ENCODE measurements at regions not wholly inside any gene's neighbourhood (a gene's known extent, or its start where the extent isn't known, plus 50 kb on each side); places are given as distances from the start of the nearest gene placed in this dataset.

DNA sequence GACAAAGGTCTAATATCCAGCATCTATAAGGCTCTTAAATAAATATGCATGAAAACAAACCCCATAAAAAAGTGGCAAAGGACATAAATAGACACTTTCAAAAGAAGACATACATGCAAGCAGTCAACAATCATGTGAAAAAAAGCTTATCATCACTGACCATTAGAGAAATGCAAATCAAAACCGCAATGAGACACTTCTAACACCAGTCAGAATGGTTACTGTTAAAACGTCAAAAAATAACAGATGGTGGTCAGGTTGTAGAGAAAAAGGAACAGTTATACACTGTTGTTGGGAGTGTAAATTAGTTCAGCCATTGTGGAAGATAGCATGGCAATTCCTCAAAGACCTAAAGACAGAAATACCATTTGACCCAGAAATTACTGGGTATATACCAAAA lies 440.7 kb upstream of the KCNMB2 start:
- Histone ChIP-seq H3K27me3 (no peaks in the 10 kb centered on the region), H3K36me3 (no peaks in the 10 kb centered on the region), H3K4me3 (ENCODE audit: low read depth in 1 of 2, low read length in 1 of 2) (no peak overlapping the region), H3K4me1 (ENCODE audit: control insufficient read depth in 1 of 2, insufficient read depth in 1 of 2, low read depth in 1 of 2, low read length in 1 of 2) (peaks cover 0 to 4% of the 10 kb centered on the region in 2 experiments), H3K9me3 (no peaks in the 10 kb centered on the region), H3K27ac (no peak overlapping the region)
- no peak for TF ChIP-seq CTCF (IDR thresholded peaks at IDR 0.05)

DNA sequence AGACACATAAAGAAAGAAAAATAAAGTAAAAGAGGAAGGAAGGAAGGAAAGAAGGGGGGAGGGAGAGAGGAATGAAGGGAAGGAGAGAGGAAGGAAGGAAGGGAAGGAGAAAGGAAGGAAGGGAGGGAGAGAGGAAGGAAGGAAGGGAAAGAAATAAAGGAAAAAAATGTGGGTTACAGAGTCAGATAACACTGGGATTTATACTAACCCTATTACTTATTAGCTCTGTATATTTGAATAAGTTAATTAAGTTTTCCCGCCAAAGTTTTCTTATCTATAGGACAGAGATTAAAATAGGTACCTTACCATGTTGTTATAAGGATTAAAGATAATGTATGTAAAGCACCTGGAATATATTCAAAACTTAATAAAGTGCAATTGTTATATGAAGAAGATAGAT lies 439.3 kb upstream of the KCNMB2 start:
- Histone ChIP-seq H3K4me3 (ENCODE audit: low read depth in 1 of 2, low read length in 1 of 2) (no peak overlapping the region), H3K27me3 (no peaks in the 10 kb centered on the region), H3K4me1 (ENCODE audit: control insufficient read depth in 1 of 2, insufficient read depth in 1 of 2, low read depth in 1 of 2, low read length in 1 of 2) (peaks cover 0 to 4% of the 10 kb centered on the region in 2 experiments), H3K36me3 (no peaks in the 10 kb centered on the region), H3K9me3 (no peaks in the 10 kb centered on the region), H3K27ac (no peak overlapping the region)
- TF ChIP-seq CTCF (IDR thresholded peaks at IDR 0.05) = no peak

- Histone ChIP-seq H3K4me1 (ENCODE audit: control insufficient read depth in 1 of 2, insufficient read depth in 1 of 2, low read depth in 1 of 2, low read length in 1 of 2) (peaks cover 0 to 4% of the 10 kb centered on the region in 2 experiments), H3K4me3 (ENCODE audit: low read depth in 1 of 2, low read length in 1 of 2) (no peak overlapping the region), H3K36me3 (no peaks in the 10 kb centered on the region), H3K27ac (no peak overlapping the region), H3K27me3 (no peaks in the 10 kb centered on the region), H3K9me3 (no peaks in the 10 kb centered on the region)
- TF ChIP-seq CTCF (IDR thresholded peaks at IDR 0.05) = no peak
Measured at GRCh38 chr3:178097576-178097975, 438.7 kb upstream of the KCNMB2 start.

- Histone ChIP-seq H3K4me3 (ENCODE audit: low read depth in 1 of 2, low read length in 1 of 2) (no peak overlapping the region), H3K27me3 (no peaks in the 10 kb centered on the region), H3K27ac (no peak overlapping the region), H3K36me3 (no peaks in the 10 kb centered on the region), H3K9me3 (no peaks in the 10 kb centered on the region), H3K4me1 (ENCODE audit: control insufficient read depth in 1 of 2, insufficient read depth in 1 of 2, low read depth in 1 of 2, low read length in 1 of 2) (peaks cover 0 to 4% of the 10 kb centered on the region in 2 experiments)
- TF ChIP-seq CTCF (IDR thresholded peaks at IDR 0.05) = no peak
Measured at GRCh38 chr3:178099274-178099673, 437.0 kb upstream of the KCNMB2 start.

GRCh38 chr3:178099862-178100261 lies 436.4 kb upstream of the KCNMB2 start:
- TF ChIP-seq CTCF (IDR thresholded peaks at IDR 0.05) = no peak
- Histone ChIP-seq H3K36me3 (no peaks in the 10 kb centered on the region), H3K4me3 (ENCODE audit: low read depth in 1 of 2, low read length in 1 of 2) (no peak overlapping the region), H3K27ac (no peak overlapping the region), H3K4me1 (ENCODE audit: control insufficient read depth in 1 of 2, insufficient read depth in 1 of 2, low read depth in 1 of 2, low read length in 1 of 2) (peaks cover 0 to 4% of the 10 kb centered on the region in 2 experiments), H3K9me3 (no peaks in the 10 kb centered on the region), H3K27me3 (no peaks in the 10 kb centered on the region)

DNA sequence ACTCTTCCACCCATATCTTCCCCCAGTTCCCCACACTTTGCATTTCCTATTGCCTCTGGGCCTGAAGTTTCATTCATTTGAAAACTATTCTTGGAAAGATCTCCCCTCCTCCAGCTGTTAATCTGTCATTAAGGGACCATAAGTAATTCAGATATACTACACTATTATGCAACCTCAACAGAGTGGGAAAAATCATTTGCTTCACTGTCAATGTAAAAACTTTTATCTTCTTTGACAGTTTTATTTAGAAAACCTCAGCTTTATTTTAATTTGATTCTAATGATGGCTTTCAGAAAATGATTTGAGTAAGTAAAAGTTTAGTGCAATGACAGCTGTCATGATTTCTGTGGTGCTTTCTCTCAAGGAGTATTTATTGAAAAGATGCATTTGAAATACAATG lies 435.3 kb upstream of the KCNMB2 start:
- Histone ChIP-seq H3K27ac (no peak overlapping the region), H3K4me3 (ENCODE audit: low read depth in 1 of 2, low read length in 1 of 2) (no peak overlapping the region), H3K4me1 (ENCODE audit: control insufficient read depth in 1 of 2, insufficient read depth in 1 of 2, low read depth in 1 of 2, low read length in 1 of 2) (peaks cover 0 to 4% of the 10 kb centered on the region in 2 experiments), H3K27me3 (no peaks in the 10 kb centered on the region), H3K9me3 (no peaks in the 10 kb centered on the region), H3K36me3 (no peaks in the 10 kb centered on the region)
- TF ChIP-seq CTCF (IDR thresholded peaks at IDR 0.05) = no peak
